ENCODE measurements at regions not wholly inside any gene's neighbourhood (a gene's known extent, or its start where the extent isn't known, plus 50 kb on each side); places are given as distances from the start of the nearest gene placed in this dataset.

- H3K27me3 ChIP-seq (ENCODE audit: control insufficient read depth in 4 of 4, insufficient read depth in 4 of 4, low read length in 3 of 4), result peaks cover 0 to 4% (median 0%) of the 10 kb centered on the region in 4 donors
- no peaks in the 10 kb centered on the region for H3K4me1 ChIP-seq (ENCODE audit: control insufficient read depth in 4 of 4, insufficient read depth in 4 of 4, low read length in 3 of 4)
- H3K27ac ChIP-seq (ENCODE audit: low read depth in 1 of 2, low read length in 2 of 2), result no peak overlapping the region
- H3K36me3 ChIP-seq (ENCODE audit: control insufficient read depth in 4 of 4, insufficient read depth in 3 of 4, low read depth in 1 of 4, low read length in 3 of 4), result no peaks in the 10 kb centered on the region
- H3K9me3 ChIP-seq (ENCODE audit: control insufficient read depth in 4 of 4, low read length in 3 of 4), result no peaks in the 10 kb centered on the region
- 37% methylated on average over 5 of the region's 5 CpGs for WGBS
- no peak overlapping the region for H3K4me3 ChIP-seq (ENCODE audit: low read depth in 1 of 3, low read length in 3 of 3)
- DNase-seq (ENCODE audit: low spot score), result no peak
- no peak for TF ChIP-seq SP1 (IDR thresholded peaks at IDR 0.05)
- TF ChIP-seq CTCF (IDR thresholded peaks at IDR 0.05; ENCODE audit: low read depth, low read length, missing input control), result no peak
- no peak overlapping the region for H3K9ac ChIP-seq (ENCODE audit: low read depth in 1 of 2, low read length in 2 of 2)
Observed at GRCh38 chr6:165717732-165718465, 54.9 kb upstream of the PDE10A start.

- Histone ChIP-seq H3K9ac (ENCODE audit: low read depth in 1 of 2, low read length in 2 of 2) (no peak overlapping the region), H3K27ac (ENCODE audit: low read depth in 1 of 2, low read length in 2 of 2) (no peak overlapping the region), H3K27me3 (ENCODE audit: control insufficient read depth in 4 of 4, insufficient read depth in 4 of 4, low read length in 3 of 4) (peaks cover 0 to 4% (median 0%) of the 10 kb centered on the region in 4 donors), H3K9me3 (ENCODE audit: control insufficient read depth in 4 of 4, low read length in 3 of 4) (no peaks in the 10 kb centered on the region), H3K36me3 (ENCODE audit: control insufficient read depth in 4 of 4, insufficient read depth in 3 of 4, low read depth in 1 of 4, low read length in 3 of 4) (no peaks in the 10 kb centered on the region), H3K4me1 (ENCODE audit: control insufficient read depth in 4 of 4, insufficient read depth in 4 of 4, low read length in 3 of 4) (no peaks in the 10 kb centered on the region), H3K4me3 (ENCODE audit: low read depth in 1 of 3, low read length in 3 of 3) (no peak overlapping the region)
- WGBS, result 87% methylated on average over 4 of the region's 4 CpGs
- no peak for DNase-seq (ENCODE audit: low spot score)
- TF ChIP-seq ZBTB33 (IDR thresholded peaks at IDR 0.05) (no peak), HNF4G (IDR thresholded peaks at IDR 0.05) (no peak), FOXA2 (IDR thresholded peaks at IDR 0.05) (no peak), YY1 (IDR thresholded peaks at IDR 0.05) (no peak)
Observed at GRCh38 chr6:165716886-165717285, 53.8 kb upstream of the PDE10A start.

- no peak for DNase-seq (ENCODE audit: low spot score)
- no peaks in the 10 kb centered on the region for H3K9me3 ChIP-seq (ENCODE audit: control insufficient read depth in 4 of 4, low read length in 3 of 4)
- no peaks in the 10 kb centered on the region for H3K36me3 ChIP-seq (ENCODE audit: control insufficient read depth in 4 of 4, insufficient read depth in 3 of 4, low read depth in 1 of 4, low read length in 3 of 4)
- H3K4me1 ChIP-seq (ENCODE audit: control insufficient read depth in 4 of 4, insufficient read depth in 4 of 4, low read length in 3 of 4), result no peaks in the 10 kb centered on the region
- no peak overlapping the region for H3K27ac ChIP-seq (ENCODE audit: low read depth in 1 of 2, low read length in 2 of 2)
- H3K9ac ChIP-seq (ENCODE audit: low read depth in 1 of 2, low read length in 2 of 2), result no peak overlapping the region
- 89% methylated on average over 11 of the region's 11 CpGs for WGBS
- H3K27me3 ChIP-seq (ENCODE audit: control insufficient read depth in 4 of 4, insufficient read depth in 4 of 4, low read length in 3 of 4), result peaks cover 0 to 4% (median 0%) of the 10 kb centered on the region in 4 donors
- no peak overlapping the region for H3K4me3 ChIP-seq (ENCODE audit: low read depth in 1 of 3, low read length in 3 of 3)
- no peak for TF ChIP-seq MAX (IDR thresholded peaks at IDR 0.05)
- no peak for TF ChIP-seq CTCF (IDR thresholded peaks at IDR 0.05; ENCODE audit: low read depth, low read length, missing input control)
- TF ChIP-seq FOXA1 (IDR thresholded peaks at IDR 0.05), result no peak
- no peak for TF ChIP-seq YY1 (IDR thresholded peaks at IDR 0.05)
- TF ChIP-seq RAD21 (IDR thresholded peaks at IDR 0.05), result no peak
- TF ChIP-seq HNF4A (conservative IDR thresholded peaks at IDR 0.05), result no peak
- TF ChIP-seq NR2F2 (IDR thresholded peaks at IDR 0.05), result no peak
- no peak for TF ChIP-seq EGR1 (IDR thresholded peaks at IDR 0.05; ENCODE audit: low read depth in 2 of 2)
- TF ChIP-seq REST (IDR thresholded peaks at IDR 0.05), result no peak
- TF ChIP-seq ATF3 (IDR thresholded peaks at IDR 0.05), result no peak
- no peak for TF ChIP-seq ZBTB33 (IDR thresholded peaks at IDR 0.05)
- TF ChIP-seq HNF4G (IDR thresholded peaks at IDR 0.05), result no peak
Observed at GRCh38 chr6:165715428-165715827, 52.4 kb upstream of the PDE10A start.
